Lung (tissue), 11 donors: ENCODE measurements at regions not wholly inside any gene's neighbourhood (a gene's known extent, or its start where the extent isn't known, plus 50 kb on each side); places are given as distances from the start of the nearest gene placed in this dataset.

Experiments
- ATAC-seq: fragments of 200-7000 bp; cut with Tn5 transposase; one replicate; pipeline ENCODE4 v1.9.1; 2020; ENCODE audit warnings: moderate number of reproducible peaks; ENCODE audit not compliant: insufficient read depth, low FRiP score
- DNase-seq, 3 donors: peaks; one replicate each; pipeline ENCODE4 v3.0.0-alpha.2; 2013 to 2017
- H3K27ac ChIP-seq, 2 donors: one replicate each; pipeline ENCODE4 v1.5.1; 2013; ENCODE audit warnings: mild to moderate bottlenecking in 2 of 2, moderate library complexity in 2 of 2, control low read depth in 1 of 2, inconsistent platforms in 1 of 2, low read depth in 1 of 2, low read length in 1 of 2
- H3K27me3 ChIP-seq, 3 donors: one replicate each; pipeline ENCODE4 v1.5.1; 2013; ENCODE audit warnings: low read length in 2 of 3; ENCODE audit not compliant: control insufficient read depth in 3 of 3, insufficient read depth in 3 of 3
- H3K36me3 ChIP-seq, 4 donors: one replicate each; pipeline ENCODE4 v1.5.1; 2013; ENCODE audit warnings: low read length in 4 of 4, mild to moderate bottlenecking in 1 of 4, moderate library complexity in 1 of 4; ENCODE audit not compliant: control insufficient read depth in 4 of 4, insufficient read depth in 4 of 4
- H3K4me1 ChIP-seq, 5 donors: one replicate each; pipeline ENCODE4 v1.5.1; 2013; ENCODE audit warnings: low read length in 5 of 5, mild to moderate bottlenecking in 2 of 5, moderate library complexity in 1 of 5; ENCODE audit not compliant: control insufficient read depth in 5 of 5, insufficient read depth in 5 of 5
- H3K4me3 ChIP-seq: one replicate; pipeline ENCODE4 v1.5.1; 2013; ENCODE audit warnings: mild to moderate bottlenecking, control low read depth, moderate library complexity
- H3K9ac ChIP-seq, 2 donors: one replicate each; pipeline ENCODE4 v1.5.1; 2013; ENCODE audit warnings: low read length in 2 of 2, control low read depth in 1 of 2; ENCODE audit not compliant: insufficient read depth in 1 of 2
- H3K9me3 ChIP-seq, 4 donors: one replicate each; pipeline ENCODE4 v1.5.1; 2013; ENCODE audit warnings: low read length in 3 of 4, mild to moderate bottlenecking in 1 of 4, moderate library complexity in 1 of 4; ENCODE audit not compliant: control insufficient read depth in 4 of 4, insufficient read depth in 3 of 4
- WGBS, 2 donors: extraction: QIAGEN DNeasy Blood & Tissue Kit; methylation state at CpG; one replicate each; pipeline ENCODE4 v1.1.7; 2013; 5-methylcytosine and 5-hydroxymethylcytosine counted together
- TF ChIP-seq, protein P1 (sequence below): IDR thresholded peaks from 2 replicates; pipeline ENCODE4 v1.5.1; 2012; ENCODE audit warnings: mild to moderate bottlenecking; ENCODE audit errors: control extremely low read depth, extremely low read depth
- donor health status: control.
- donor health status: control.
- donor health status: Bipolar disorder and iron deficiency.
- donor health status: healthy.
- donor health status: DM: yes; HTN: yes; CAD: no.

GRCh38 chr11:98029832-98030231 is 990.9 kb upstream of the CNTN5 start:
- H3K9me3 ChIP-seq: no peaks in the 10 kb centered on the region
- no peak for DNase-seq
- no peak for ATAC-seq

GRCh38 chr11:98036810-98037209 is 983.9 kb upstream of the CNTN5 start:
- TF ChIP-seq, protein P1, sequence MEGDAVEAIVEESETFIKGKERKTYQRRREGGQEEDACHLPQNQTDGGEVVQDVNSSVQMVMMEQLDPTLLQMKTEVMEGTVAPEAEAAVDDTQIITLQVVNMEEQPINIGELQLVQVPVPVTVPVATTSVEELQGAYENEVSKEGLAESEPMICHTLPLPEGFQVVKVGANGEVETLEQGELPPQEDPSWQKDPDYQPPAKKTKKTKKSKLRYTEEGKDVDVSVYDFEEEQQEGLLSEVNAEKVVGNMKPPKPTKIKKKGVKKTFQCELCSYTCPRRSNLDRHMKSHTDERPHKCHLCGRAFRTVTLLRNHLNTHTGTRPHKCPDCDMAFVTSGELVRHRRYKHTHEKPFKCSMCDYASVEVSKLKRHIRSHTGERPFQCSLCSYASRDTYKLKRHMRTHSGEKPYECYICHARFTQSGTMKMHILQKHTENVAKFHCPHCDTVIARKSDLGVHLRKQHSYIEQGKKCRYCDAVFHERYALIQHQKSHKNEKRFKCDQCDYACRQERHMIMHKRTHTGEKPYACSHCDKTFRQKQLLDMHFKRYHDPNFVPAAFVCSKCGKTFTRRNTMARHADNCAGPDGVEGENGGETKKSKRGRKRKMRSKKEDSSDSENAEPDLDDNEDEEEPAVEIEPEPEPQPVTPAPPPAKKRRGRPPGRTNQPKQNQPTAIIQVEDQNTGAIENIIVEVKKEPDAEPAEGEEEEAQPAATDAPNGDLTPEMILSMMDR: no peak
- H3K9ac ChIP-seq: no peak overlapping the region
- no peaks in the 10 kb centered on the region for H3K36me3 ChIP-seq
- no peak for ATAC-seq
- no peak for DNase-seq
- H3K4me3 ChIP-seq: no peak overlapping the region
- 85 to 93% methylated on average over 5 of the region's 5 CpGs for WGBS, 2 donors
- H3K27ac ChIP-seq: no peak overlapping the region
- H3K9me3 ChIP-seq: no peaks in the 10 kb centered on the region
- H3K4me1 ChIP-seq: no peaks in the 10 kb centered on the region
- H3K27me3 ChIP-seq: no peaks in the 10 kb centered on the region

More at GRCh38 chr11:98029832-98030231, 990.9 kb upstream of the CNTN5 start:
- Histone ChIP-seq H3K36me3 (no peaks in the 10 kb centered on the region), H3K4me3 (no peak overlapping the region), H3K9ac (no peak overlapping the region), H3K4me1 (no peaks in the 10 kb centered on the region), H3K27ac (no peak overlapping the region), H3K27me3 (no peaks in the 10 kb centered on the region)
- WGBS, 2 donors: 70 to 77% methylated on average over 1 of the region's 1 CpG
- TF ChIP-seq, protein P1: no peak

- Histone ChIP-seq H3K9me3 (no peaks in the 10 kb centered on the region), H3K27me3 (peaks cover 0 to 3% (median 0%) of the 10 kb centered on the region in 3 donors), H3K27ac (no peak overlapping the region), H3K4me3 (no peak overlapping the region), H3K9ac (no peak overlapping the region), H3K36me3 (no peaks in the 10 kb centered on the region), H3K4me1 (no peaks in the 10 kb centered on the region)
- WGBS, 2 donors: 91 to 96% methylated on average over 4 of the region's 4 CpGs
- TF ChIP-seq, protein P1: no peak
- no peak for ATAC-seq
- DNase-seq: no peak
Observed at GRCh38 chr11:98040061-98040808, 980.5 kb upstream of the CNTN5 start.
